Activated CD4-positive, alpha-beta T cell treated with anti-CD3 and anti-CD28 coated beads, Interleukin-2, amount 10 ng/mL, durations not matched to agents 24 days and 14 days (primary cell): ENCODE measurements at regions not wholly inside any gene's neighbourhood (a gene's known extent, or its start where the extent isn't known, plus 50 kb on each side); places are given as distances from the start of the nearest gene placed in this dataset.

Experiments
- DNase-seq: peaks from one replicate; pipeline ENCODE4 v3.0.0; 2022
- H3K27ac Mint-ChIP-seq: one replicate; pipeline ENCODE4 v1.8.0; 2022; ENCODE audit warnings: mild to moderate bottlenecking, mixed read lengths
- H3K27me3 Mint-ChIP-seq: one replicate; pipeline ENCODE4 v1.8.0; 2022; ENCODE audit warnings: mixed read lengths
- H3K36me3 Mint-ChIP-seq: one replicate; pipeline ENCODE4 v1.8.0; 2022; ENCODE audit warnings: low read depth, mild to moderate bottlenecking, mixed read lengths
- H3K4me1 Mint-ChIP-seq: one replicate; pipeline ENCODE4 v1.8.0; 2021; ENCODE audit warnings: mixed read lengths
- H3K4me3 Mint-ChIP-seq: one replicate; pipeline ENCODE4 v1.8.0; 2022; ENCODE audit warnings: mild to moderate bottlenecking, moderate library complexity, mixed read lengths
- H3K9me3 Mint-ChIP-seq: one replicate; pipeline ENCODE4 v1.8.0; 2021; ENCODE audit warnings: mixed read lengths
- intact Hi-C: fragments of 100-400 bp; cut with micrococcal nuclease; formaldehyde crosslinking; loops from one replicate; pipeline ENCODE4 v1.15.1; 2023

DNA sequence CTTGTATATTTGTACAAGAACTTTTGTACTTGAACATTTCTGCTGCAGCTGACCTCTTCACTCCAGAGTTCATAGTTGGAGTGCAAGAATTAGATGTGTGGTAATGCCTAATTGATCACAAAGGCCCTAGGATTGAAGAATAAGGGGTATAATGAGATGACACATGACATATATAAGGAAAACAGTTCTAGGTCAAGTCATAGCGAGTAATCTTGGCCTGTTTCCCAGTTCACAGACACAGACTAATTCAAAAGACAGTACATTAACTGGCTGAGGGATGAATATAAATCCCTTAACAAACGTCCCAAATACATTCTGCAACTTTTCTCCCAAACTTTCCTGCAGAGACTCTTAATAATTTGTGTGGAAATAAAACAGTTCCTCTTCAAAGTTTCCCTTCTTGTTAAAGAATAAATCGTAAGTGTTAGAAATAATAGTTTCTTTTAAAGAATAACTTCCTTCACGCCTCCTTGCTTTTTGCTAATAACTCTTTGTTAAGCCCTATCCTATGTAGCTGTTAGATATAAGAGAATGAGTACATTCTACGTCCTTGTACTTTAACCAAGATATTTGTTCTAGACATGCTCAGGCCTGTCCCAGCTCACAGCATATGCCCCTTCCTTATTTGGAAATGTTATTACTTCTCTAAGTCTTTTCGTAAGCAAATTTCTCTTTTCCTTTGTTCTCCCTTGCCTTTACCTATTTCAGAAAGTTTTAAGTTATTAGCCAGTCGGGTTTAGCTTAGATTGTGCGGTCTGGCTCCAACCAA is 556.4 kb upstream of the CTNND2 start:
- Mint-ChIP-seq H3K36me3 (no peaks in the 10 kb centered on the region), H3K4me3 (no peak overlapping the region), H3K4me1 (no peaks in the 10 kb centered on the region), H3K27me3 (no peaks in the 10 kb centered on the region), H3K27ac (no peak overlapping the region), H3K9me3 (peaks cover 16% of the 10 kb centered on the region)
- DNase-seq = no peak
- intact Hi-C loops = no loop called here

DNA sequence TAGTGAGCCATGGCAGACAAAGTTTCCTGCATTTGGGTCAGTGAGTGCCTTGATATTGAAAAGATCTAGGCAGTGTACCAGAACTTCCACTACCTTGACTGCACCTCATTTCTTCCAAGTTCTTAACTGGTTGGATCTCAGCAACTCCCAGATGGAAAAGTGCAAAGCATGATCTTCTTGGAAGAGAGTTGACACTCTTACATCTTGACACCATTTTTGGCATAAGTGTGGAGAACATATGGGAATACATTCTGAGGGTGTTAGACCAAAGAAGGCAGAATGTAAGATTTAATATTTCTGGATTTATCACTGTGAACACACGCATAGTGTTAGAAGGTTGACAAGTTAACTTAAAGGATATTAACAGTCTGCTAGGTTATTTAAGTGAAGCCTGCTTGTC is 555.1 kb upstream of the CTNND2 start:
- Mint-ChIP-seq H3K36me3 (no peaks in the 10 kb centered on the region), H3K27me3 (no peaks in the 10 kb centered on the region), H3K4me1 (no peaks in the 10 kb centered on the region)

DNA sequence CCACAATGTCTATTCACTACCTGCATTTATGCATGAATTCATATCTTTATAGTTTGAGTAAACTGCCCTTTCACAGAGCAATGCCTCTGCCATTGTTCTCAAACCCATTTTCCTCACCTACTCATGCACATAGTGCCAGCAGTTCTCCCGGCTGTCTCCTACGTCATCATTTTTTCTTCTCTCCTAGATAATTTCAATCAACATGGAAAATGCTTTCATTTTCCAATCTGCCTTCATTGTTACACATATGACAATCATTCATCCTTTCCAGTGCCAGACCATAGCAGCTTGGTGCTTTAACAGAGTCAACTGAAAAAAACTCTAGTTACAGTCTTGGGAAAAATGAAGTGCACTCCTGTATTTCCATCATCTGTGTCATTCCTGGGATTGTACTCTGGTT is 514.8 kb upstream of the CTNND2 start:
- H3K27me3 Mint-ChIP-seq = no peaks in the 10 kb centered on the region
- H3K4me3 Mint-ChIP-seq = no peak overlapping the region
- no peak for DNase-seq
- no peaks in the 10 kb centered on the region for H3K4me1 Mint-ChIP-seq
- H3K9me3 Mint-ChIP-seq = peaks cover 3% of the 10 kb centered on the region
- no peaks in the 10 kb centered on the region for H3K36me3 Mint-ChIP-seq
- no peak overlapping the region for H3K27ac Mint-ChIP-seq
- intact Hi-C loops = no loop called here

More for the DNA sequence above, 555.1 kb upstream of the CTNND2 start:
- Mint-ChIP-seq H3K9me3 (peaks cover 16% of the 10 kb centered on the region), H3K4me3 (no peak overlapping the region), H3K27ac (no peak overlapping the region)
- no peak for DNase-seq
- intact Hi-C loops = no loop called here

DNA sequence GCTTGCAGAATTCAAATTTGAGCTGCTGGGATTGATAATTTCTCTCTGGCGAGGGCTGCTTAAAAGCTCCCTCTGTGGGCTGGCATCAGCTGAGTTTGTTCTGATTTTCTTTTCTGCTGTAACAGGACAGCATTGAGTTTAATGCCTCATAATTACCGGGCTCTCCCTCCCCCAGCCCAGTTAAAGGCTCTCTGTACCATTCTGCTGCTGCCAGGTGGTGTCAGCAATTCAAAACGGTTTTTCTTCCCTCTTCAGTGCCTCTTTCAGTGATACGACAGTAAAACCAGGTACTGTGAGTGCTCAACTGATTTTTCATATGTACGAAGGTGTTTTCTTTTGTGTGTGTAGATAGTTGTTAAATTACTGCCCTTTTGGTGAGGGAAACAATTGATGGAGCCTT is 509.3 kb upstream of the CTNND2 start:
- intact Hi-C loops = no loop called here
- H3K27ac Mint-ChIP-seq = no peak overlapping the region
- no peaks in the 10 kb centered on the region for H3K36me3 Mint-ChIP-seq
- no peaks in the 10 kb centered on the region for H3K4me1 Mint-ChIP-seq
- DNase-seq = no peak
- no peak overlapping the region for H3K4me3 Mint-ChIP-seq
- H3K27me3 Mint-ChIP-seq = no peaks in the 10 kb centered on the region
- peaks cover 13% of the 10 kb centered on the region for H3K9me3 Mint-ChIP-seq

DNA sequence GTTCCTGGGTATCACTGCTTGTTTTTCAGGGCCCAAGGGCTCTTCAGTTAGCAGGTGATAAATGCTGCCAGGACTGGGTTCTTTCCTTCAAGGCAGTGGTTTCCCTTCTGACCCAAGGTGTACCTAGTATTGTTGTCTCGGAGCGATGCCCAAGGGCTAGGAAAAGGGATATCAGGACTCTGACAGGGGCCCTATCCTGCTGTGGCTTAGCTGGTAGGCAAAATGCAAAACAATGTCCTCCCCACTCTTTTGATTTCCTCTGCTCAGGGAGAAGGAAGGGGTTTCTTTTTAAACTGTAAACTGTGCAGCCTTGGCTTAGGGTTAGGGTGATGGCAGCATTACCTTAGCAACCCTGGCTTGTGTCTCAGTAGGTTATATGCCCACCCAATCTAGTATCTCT is 508.8 kb upstream of the CTNND2 start:
- DNase-seq = no peak
- Mint-ChIP-seq H3K4me1 (no peaks in the 10 kb centered on the region), H3K9me3 (peaks cover 13% of the 10 kb centered on the region), H3K27ac (no peak overlapping the region), H3K4me3 (no peak overlapping the region), H3K27me3 (no peaks in the 10 kb centered on the region), H3K36me3 (no peaks in the 10 kb centered on the region)
- intact Hi-C loops = no loop called here

DNA sequence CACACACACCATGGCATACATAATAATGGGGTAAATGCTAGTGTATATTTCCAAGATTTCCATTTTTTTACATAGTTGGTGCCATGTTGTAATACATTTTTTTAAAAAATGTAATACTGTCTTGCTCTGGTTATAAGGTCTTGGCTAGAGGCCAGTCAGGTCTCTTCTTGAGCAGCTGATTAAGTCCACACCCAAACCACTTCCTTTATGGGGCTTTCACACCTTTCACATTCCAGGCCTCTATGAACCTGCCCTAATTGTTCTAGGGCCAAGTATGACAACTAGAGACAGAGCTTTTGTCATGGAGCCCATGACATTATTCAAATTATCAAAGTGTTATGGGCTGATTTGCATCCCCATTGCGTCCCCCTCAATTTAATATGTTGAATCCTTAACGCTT is 495.6 kb upstream of the CTNND2 start:
- Mint-ChIP-seq H3K27me3 (no peaks in the 10 kb centered on the region), H3K4me1 (no peaks in the 10 kb centered on the region)

DNA sequence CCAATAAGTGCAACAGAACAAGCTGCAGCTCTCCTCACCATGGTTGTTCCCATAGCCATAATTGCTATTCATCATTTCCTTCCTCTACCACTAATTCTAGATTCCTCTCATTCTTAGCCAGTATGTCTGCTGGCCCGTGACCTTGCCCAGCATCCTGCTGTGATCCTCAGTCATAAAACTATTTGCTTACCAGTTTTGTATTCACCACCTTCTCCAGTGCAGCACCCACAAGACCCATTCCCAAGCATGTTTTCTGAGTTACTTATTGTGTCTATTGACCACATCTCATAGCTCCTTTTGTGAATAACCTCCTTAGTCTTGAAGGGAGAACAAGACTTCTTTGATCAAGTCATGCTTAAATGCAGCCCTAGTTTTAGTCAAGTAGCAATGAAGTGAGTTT is 488.0 kb upstream of the CTNND2 start:
- Mint-ChIP-seq H3K27me3 (no peaks in the 10 kb centered on the region), H3K4me3 (no peak overlapping the region), H3K9me3 (peaks cover 4% of the 10 kb centered on the region), H3K4me1 (no peaks in the 10 kb centered on the region), H3K36me3 (no peaks in the 10 kb centered on the region), H3K27ac (no peak overlapping the region)
- intact Hi-C loops = no loop called here
- no peak for DNase-seq

More for the DNA sequence above, 495.6 kb upstream of the CTNND2 start:
- no peak for DNase-seq
- Mint-ChIP-seq H3K36me3 (no peaks in the 10 kb centered on the region), H3K27ac (no peak overlapping the region), H3K4me3 (no peak overlapping the region), H3K9me3 (peaks cover 4% of the 10 kb centered on the region)
- intact Hi-C loops = no loop called here

DNA sequence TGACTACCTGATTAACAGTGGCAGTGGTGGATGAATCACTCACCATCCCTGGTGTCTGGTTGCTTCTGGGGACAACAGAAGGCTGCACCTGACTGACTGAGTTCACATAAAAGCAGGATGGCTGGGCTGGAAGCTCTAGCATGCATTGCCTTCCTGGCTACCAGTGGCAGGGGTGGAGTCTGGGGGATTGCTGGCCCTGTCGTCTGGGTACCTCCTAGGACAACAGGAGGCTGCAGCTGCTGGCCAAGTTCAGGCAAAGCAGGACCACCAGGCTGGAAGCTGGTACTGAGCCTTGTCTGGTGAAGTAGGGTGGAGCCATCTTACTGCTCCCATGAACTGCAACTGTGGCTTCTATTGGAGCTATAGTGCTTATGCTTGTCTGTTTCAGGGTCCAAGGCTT is 480.8 kb upstream of the CTNND2 start:
- H3K36me3 Mint-ChIP-seq = no peaks in the 10 kb centered on the region
- peaks cover 23% of the 10 kb centered on the region for H3K9me3 Mint-ChIP-seq
- H3K27me3 Mint-ChIP-seq = no peaks in the 10 kb centered on the region
- H3K27ac Mint-ChIP-seq = no peak overlapping the region
- no peak for DNase-seq
- intact Hi-C loops = no loop called here
- H3K4me1 Mint-ChIP-seq = no peaks in the 10 kb centered on the region
- H3K4me3 Mint-ChIP-seq = no peak overlapping the region

DNA sequence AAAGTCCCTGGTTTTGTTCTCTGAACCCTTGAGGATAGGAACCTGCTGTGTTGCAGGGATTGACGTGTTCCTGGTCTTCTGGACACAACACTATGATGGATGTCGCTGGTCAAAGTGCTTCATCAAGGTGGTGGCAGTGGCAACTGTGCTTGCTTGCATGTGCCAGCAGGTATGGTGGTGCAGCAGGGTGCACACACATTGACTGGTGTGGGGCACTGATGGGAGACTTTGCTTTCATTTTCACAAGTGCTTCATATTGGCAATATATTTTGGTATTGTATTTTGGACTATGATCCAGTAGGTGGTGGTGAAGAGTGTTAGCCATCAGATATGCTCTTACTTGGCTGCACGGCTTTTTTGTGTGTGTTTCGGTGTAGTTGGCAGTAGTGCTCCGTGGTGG is 479.8 kb upstream of the CTNND2 start:
- DNase-seq = no peak
- H3K4me3 Mint-ChIP-seq = no peak overlapping the region
- H3K27ac Mint-ChIP-seq = no peak overlapping the region
- peaks cover 21% of the 10 kb centered on the region for H3K9me3 Mint-ChIP-seq
- intact Hi-C loops = no loop called here
- H3K27me3 Mint-ChIP-seq = no peaks in the 10 kb centered on the region
- no peaks in the 10 kb centered on the region for H3K4me1 Mint-ChIP-seq
- no peaks in the 10 kb centered on the region for H3K36me3 Mint-ChIP-seq

DNA sequence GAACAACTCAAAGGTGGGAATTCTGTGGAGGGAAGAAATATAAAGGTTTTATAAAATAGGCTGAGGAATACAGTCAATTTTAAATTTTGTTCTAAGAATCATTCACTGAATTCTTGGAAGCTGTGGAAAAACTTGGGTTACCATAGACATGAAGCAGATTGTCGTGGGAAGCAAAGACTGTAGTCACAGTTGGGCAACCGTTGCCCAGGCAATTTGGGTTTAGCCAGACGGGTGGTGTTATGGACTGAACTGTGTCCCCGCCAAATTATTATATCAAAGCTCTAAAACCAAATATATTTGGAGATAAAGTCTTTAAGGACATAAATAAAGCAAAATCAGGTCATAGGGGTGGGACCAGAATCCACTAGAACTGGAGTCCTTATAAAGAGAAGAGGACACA is 463.7 kb upstream of the CTNND2 start:
- H3K4me3 Mint-ChIP-seq = no peak overlapping the region
- no peaks in the 10 kb centered on the region for H3K27me3 Mint-ChIP-seq
- DNase-seq = no peak
- intact Hi-C loops = no loop called here
- no peak overlapping the region for H3K27ac Mint-ChIP-seq
- no peaks in the 10 kb centered on the region for H3K36me3 Mint-ChIP-seq
- peaks cover 2% of the 10 kb centered on the region for H3K9me3 Mint-ChIP-seq
- no peaks in the 10 kb centered on the region for H3K4me1 Mint-ChIP-seq

DNA sequence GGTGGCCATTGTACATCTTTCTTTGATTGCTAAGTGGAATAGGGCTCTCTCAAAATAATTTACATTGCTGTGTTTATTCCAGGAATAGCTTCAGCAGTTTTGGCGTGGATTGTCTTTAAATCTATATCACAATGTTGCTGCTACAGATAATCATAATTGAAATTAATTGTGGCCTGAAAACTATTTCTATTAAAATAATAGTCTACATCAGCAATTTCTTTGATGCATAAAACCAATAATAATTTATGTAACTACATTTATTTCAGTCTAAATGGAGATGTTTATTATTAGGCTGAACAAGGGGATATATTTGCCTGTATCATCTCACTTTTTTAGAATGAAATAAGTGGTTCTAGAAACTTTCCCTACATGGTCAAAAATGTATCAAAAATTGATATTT is 456.0 kb upstream of the CTNND2 start:
- Mint-ChIP-seq H3K4me1 (no peaks in the 10 kb centered on the region), H3K36me3 (no peaks in the 10 kb centered on the region), H3K27ac (no peak overlapping the region), H3K27me3 (no peaks in the 10 kb centered on the region), H3K4me3 (no peak overlapping the region), H3K9me3 (peaks cover 14% of the 10 kb centered on the region)
- no peak for DNase-seq
- intact Hi-C loops = no loop called here

DNA sequence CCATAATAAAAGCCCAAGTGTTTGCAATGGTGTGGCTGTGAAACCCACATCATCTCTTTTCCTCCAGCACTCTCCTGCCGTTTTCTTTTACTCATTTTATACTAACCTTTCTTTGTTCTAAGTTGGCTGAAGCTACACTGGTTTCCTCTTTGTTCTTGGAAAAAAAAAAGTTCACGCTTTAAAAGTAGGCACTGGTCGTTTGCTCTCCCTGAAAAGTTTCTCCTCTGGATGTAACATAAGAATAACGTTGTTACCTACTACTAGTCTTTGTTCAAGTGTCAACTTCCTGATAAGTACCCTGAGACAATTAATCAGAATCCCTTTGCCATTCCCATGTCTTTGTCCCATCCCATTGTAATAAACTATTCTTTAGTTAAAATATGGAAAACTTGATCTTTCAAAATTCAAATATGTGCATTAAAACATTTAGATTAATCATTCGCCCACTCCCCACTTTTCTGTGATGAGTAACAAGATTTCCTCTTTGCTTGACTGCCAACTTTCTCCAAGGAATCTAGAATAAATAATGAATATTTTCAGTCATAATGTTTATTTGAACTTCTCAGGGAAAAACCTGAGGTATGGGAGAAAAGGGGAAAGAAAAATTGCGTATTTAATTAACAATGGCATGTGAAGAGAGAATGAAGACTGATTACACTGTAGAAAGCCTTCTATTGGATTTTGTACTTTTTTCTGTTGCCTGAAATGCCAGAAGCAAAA is 454.3 kb upstream of the CTNND2 start:
- Mint-ChIP-seq H3K9me3 (peaks cover 14% of the 10 kb centered on the region), H3K27me3 (no peaks in the 10 kb centered on the region), H3K4me1 (no peaks in the 10 kb centered on the region), H3K27ac (no peak overlapping the region), H3K36me3 (no peaks in the 10 kb centered on the region), H3K4me3 (no peak overlapping the region)
- DNase-seq = no peak
- intact Hi-C loops = no loop called here

DNA sequence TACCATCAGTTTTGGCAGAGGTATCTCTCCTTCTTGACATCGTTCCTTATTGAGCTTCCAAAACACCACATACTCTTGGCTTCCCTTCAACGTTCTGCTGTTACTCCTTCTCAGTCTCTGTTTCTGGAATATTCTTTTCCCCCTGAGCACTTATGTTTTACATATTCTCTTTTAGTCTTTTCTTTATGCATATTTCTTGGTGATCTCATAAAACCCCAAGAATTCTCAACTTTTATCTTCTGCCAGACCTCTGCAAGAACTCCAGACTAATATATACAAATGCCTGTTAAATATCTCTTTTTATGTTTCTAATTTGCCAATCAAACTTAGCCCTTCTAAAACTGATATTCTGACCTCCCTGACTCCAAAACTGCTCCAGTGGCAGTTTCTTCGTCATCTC is 453.4 kb upstream of the CTNND2 start:
- Mint-ChIP-seq H3K9me3 (peaks cover 14% of the 10 kb centered on the region), H3K36me3 (no peaks in the 10 kb centered on the region), H3K27ac (no peak overlapping the region), H3K4me1 (no peaks in the 10 kb centered on the region), H3K27me3 (no peaks in the 10 kb centered on the region), H3K4me3 (no peak overlapping the region)
- intact Hi-C loops = no loop called here
- no peak for DNase-seq

DNA sequence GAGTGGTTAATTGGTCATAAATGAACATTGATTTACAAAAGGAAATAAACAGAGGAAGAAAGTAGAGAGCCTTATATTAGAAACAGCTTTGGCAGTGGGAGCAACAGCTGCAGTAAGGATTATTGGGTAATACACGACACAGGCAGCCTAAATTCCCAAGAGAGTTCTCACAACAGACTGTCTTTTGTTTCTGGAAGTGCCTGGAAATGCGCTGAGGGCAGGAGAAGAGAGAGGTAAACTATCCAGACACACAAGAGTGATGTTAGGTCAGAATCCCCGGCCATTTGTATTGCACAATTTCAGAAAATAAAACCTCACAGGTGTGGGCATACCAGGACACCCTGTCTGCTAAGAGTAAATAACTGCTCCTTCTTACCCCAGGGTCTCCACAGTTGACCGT is 450.4 kb upstream of the CTNND2 start:
- Mint-ChIP-seq H3K9me3 (peaks cover 17% of the 10 kb centered on the region), H3K4me3 (no peak overlapping the region), H3K27me3 (no peaks in the 10 kb centered on the region), H3K27ac (no peak overlapping the region), H3K36me3 (no peaks in the 10 kb centered on the region), H3K4me1 (no peaks in the 10 kb centered on the region)
- intact Hi-C loops = no loop called here
- no peak for DNase-seq

DNA sequence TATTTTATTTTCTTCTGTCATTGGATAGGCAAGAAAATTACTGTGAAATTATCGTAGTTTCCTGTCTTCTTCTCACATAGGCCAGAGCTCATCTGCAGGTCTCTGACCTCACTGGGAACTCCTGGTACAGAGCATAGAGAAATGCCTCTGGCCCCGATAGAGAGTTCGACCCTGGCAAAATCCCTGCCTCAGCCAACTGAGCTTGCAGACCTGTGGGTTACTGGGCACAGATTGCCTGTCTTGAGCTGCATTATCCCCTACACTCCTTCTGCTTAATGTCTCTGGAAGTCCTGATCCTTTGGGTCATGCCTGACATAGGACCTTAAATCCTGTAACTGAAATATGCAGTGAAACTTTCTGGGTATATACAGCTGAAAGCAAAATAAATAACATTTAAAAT is 439.3 kb upstream of the CTNND2 start:
- intact Hi-C loops = no loop called here
- Mint-ChIP-seq H3K4me1 (no peaks in the 10 kb centered on the region), H3K27me3 (no peaks in the 10 kb centered on the region), H3K9me3 (peaks cover 9% of the 10 kb centered on the region), H3K27ac (no peak overlapping the region), H3K36me3 (no peaks in the 10 kb centered on the region), H3K4me3 (no peak overlapping the region)
- no peak for DNase-seq
